ENCODE measurements at regions not wholly inside any gene's neighbourhood (a gene's known extent, or its start where the extent isn't known, plus 50 kb on each side); places are given as distances from the start of the nearest gene placed in this dataset.

DNA sequence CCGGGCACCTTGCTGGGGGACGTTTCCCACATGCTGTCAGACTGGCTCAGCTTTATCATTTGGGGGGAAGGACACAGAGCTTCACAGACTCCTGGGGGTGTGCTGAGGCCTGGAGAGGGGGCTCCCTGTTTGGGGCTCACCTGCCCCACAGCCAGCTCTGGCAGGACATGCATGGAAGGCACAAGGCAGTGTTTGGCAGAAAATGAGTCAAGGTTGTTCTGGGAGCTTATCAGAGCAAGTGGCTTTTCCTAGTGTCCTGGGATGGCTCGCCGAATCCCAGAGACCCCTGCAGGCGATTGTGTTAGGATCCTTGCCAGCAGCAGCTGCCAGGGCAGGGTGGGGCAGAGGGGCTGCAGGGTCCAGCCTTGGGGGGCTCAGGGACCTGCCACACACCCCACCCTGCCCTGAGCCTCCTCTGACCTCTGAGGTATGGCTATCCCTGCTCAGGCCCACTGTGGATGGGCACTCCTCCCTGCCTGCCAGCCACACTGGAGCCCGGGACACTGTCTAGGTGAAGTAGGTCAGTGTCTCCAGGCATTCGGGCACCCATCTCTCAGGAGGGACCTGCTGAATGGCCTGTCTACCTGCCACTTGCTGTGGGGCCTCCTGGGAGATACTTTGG, 1323.0 kb downstream of the BRD1 start:
- TF ChIP-seq, protein P1, sequence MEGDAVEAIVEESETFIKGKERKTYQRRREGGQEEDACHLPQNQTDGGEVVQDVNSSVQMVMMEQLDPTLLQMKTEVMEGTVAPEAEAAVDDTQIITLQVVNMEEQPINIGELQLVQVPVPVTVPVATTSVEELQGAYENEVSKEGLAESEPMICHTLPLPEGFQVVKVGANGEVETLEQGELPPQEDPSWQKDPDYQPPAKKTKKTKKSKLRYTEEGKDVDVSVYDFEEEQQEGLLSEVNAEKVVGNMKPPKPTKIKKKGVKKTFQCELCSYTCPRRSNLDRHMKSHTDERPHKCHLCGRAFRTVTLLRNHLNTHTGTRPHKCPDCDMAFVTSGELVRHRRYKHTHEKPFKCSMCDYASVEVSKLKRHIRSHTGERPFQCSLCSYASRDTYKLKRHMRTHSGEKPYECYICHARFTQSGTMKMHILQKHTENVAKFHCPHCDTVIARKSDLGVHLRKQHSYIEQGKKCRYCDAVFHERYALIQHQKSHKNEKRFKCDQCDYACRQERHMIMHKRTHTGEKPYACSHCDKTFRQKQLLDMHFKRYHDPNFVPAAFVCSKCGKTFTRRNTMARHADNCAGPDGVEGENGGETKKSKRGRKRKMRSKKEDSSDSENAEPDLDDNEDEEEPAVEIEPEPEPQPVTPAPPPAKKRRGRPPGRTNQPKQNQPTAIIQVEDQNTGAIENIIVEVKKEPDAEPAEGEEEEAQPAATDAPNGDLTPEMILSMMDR (IDR thresholded peaks at IDR 0.05; ENCODE audit: borderline replicate concordance, insufficient read depth, low read depth, low read length): no peak
- H3K4me3 ChIP-seq (ENCODE audit: low read depth, low read length): no peak overlapping the region

DNA sequence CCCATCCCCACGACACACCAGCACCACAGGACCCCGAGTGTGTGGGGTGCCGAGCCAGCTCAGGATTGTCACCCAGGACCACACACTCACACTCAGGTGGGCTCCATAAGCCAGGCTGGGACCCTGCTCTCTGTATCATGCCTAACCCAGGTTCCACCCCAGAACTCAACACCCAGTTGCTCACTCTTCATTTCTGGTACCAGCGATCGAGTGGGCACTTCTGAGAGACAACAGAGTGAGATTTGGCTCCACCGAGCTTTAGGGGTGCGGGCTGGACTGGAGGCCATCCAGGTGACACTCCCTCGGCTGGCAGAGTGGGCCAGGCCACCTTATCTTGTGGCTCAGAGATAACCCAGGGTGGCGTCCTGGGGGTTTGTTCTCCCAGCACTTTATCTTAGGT, 1323.8 kb downstream of the BRD1 start:
- TF ChIP-seq, protein P1 (IDR thresholded peaks at IDR 0.05; ENCODE audit: borderline replicate concordance, insufficient read depth, low read depth, low read length): no peak
- no peak overlapping the region for H3K4me3 ChIP-seq (ENCODE audit: low read depth, low read length)

DNA sequence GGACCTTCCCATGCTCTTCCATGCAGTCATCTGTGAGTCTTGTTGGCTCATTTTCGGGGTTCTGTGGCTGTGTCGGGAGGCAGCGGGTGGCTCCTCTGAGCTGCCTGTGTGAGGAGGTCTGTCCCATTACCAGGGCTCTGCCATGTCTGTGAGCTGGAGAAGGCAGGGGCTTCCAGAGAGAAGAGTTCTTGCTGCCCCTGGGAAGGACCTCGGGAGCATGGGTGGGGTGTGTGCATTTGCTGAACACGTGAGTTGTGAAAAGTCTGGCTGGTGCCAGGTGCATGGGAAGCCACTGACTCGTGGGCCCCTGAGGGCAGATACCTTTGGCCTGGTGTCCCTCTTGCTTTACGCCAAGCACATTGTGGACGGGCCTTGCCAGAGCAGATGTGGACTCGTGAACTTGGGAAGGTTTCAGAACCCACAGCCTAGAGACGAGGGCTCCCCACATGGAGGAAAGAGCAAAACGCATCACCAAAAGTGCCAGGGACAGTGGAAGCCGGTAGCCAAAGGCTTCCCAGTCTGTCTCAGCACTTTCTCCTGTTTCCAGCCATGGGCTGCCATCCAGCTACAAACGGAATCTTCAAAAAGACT, 1324.5 kb downstream of the BRD1 start:
- H3K4me3 ChIP-seq (ENCODE audit: low read depth, low read length): no peak overlapping the region
- TF ChIP-seq, protein P1 (IDR thresholded peaks at IDR 0.05; ENCODE audit: borderline replicate concordance, insufficient read depth, low read depth, low read length): no peak

DNA sequence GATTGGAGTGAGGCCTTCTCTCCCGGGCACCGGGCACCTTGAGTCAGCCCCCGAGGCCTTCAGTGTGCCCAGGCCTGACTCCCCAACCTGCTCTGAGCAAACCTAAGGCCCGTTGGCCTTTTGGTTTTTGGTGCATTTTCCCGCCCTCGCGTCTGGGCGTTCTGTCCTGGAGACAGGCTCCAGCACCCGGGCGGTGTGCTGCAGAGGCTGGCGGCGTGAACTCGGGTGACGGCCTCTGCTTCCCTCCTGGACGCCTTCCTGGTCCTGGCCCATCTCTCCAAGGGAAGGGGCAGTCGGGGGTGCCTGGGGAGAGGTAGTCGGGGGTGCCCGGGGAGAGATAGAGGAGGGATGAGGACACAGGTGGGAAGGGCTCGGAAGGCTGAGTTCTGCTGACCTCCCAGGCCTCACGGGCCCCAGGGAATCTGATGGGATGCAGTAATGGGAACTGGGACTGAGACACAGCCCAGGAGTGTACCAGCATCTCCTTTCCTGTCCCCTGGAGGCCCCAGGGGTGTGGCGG, 1326.4 kb downstream of the BRD1 start:
- H3K4me3 ChIP-seq (ENCODE audit: low read depth, low read length): no peak overlapping the region
- TF ChIP-seq, protein P1 (IDR thresholded peaks at IDR 0.05; ENCODE audit: borderline replicate concordance, insufficient read depth, low read depth, low read length): no peak

DNA sequence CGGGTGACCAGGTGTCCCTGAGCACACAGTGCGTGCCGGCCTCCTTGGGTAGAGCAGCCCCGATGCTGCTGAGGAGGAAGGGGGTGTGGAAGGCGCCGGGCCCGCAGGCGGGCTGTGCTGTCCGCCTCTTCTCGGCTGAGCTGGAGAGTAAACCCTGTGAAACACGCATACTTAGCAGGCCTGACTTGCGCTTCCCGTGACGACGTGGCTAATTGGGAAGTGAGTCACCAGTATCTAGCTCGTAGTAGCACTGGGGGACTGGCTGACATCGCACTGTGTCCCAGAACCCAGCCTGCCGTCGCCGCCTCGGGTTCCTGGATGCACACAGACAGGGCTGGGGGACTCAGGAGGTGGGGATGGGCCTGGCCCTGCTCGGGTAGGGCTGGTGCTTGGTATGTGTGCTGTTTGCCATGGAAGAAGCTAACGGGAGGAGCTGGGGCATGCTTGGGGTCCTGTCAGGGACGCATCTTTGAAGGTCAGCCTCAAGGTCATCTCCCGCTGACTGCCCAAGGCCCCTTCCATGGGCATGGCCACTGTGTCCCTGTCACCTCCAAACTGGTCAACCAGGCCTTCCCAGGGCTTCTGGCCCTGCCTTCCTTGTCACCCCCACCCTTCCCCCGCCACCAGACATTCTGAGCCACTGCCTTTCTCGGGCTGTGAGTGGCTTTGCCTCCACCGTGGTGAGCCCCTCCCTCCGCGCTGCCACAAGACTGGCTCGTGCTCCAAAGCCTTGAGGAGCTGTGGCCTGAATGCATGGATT, 1327.0 kb downstream of the BRD1 start:
- TF ChIP-seq, protein P1 (IDR thresholded peaks at IDR 0.05; ENCODE audit: borderline replicate concordance, insufficient read depth, low read depth, low read length): no peak
- no peak overlapping the region for H3K4me3 ChIP-seq (ENCODE audit: low read depth, low read length)

DNA sequence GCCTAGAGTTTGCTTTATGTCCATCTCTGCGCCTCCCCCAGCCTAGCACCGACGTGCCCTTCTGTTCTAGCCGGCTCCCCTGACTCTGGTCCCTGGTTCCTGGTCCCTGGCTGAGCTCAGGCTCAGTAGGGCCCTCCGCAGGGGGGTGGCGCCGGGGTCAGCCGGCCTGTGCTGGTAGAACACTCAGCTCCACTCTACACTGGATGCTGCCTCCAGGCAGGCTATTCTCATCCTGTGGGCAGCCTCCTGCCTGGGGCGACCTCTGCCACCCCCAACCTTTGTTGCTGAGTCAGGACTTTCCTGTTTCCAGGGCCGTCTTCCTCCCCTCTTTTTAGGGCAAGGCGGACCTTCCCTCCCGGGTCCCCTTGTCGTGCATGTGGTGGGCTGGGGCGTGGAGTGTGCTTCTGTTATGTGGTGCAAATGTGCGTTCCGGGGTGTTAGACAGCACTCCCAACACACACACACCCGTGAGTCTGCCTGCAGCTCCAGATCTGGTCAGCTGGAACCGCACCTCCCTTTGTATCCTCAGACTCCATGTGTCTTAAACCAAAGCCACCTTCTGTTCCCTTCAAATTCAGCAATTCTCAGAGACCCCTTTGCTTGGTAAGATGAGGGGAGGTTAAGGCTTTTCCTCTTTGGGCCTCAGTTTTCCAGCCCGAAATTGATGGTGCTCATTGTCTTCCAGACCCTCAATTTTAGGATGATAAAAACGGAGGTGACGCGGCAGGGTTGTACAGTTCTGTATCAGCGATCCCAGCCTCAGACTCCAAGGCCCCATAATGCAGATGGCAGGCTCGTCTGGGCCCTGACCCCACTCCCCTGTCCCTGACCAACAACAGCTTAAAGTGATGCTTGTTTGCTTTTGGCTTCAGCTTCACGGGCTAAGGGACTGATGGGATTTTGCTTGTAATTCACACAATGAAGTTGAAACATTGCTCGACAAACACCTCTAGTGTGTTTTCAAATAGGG, 1327.9 kb downstream of the BRD1 start:
- TF ChIP-seq, protein P1 (IDR thresholded peaks at IDR 0.05; ENCODE audit: borderline replicate concordance, insufficient read depth, low read depth, low read length): no peak
- H3K4me3 ChIP-seq (ENCODE audit: low read depth, low read length): no peak overlapping the region
